ENCODE measurements at regions not wholly inside any gene's neighbourhood (a gene's known extent, or its start where the extent isn't known, plus 50 kb on each side); places are given as distances from the start of the nearest gene placed in this dataset.

DNA sequence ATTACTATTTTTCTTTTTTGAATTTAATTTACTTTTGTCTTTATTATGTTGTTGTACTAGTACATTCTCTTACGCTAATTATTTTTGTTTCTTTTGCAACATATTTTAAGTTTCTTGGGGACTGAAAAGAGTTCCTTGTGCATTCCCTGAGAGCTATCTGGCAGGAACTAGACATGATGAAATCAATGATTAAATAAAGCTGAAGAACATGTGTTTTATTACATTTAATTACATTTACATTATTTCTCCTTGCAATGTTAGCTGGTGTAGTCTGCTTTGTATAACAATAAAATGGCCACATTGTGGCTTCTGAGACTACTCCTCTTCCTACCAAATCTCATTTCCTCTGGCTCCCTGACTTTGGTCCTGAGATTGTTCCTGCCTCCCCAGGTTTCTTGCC lies 244.9 kb downstream of the NDFIP2 start:
- Histone ChIP-seq H3K9me3 (no peaks in the 10 kb centered on the region), H3K4me3 (no peak overlapping the region), H3K36me3 (no peaks in the 10 kb centered on the region), H3K27me3 (no peaks in the 10 kb centered on the region), H3K27ac (replicated peaks in 1 of 4) (no peak overlapping the region), H3K4me1 (peaks cover 11 to 20% (median 18%) of the 10 kb centered on the region in 4 donors)
- intact Hi-C loops (cut with DNase I), result no loop called here
- no peak for DNase-seq (ENCODE audit: extremely low spot score)
- TF ChIP-seq EP300 (IDR thresholded peaks at IDR 0.05), result no peak
- TF ChIP-seq, protein P1, sequence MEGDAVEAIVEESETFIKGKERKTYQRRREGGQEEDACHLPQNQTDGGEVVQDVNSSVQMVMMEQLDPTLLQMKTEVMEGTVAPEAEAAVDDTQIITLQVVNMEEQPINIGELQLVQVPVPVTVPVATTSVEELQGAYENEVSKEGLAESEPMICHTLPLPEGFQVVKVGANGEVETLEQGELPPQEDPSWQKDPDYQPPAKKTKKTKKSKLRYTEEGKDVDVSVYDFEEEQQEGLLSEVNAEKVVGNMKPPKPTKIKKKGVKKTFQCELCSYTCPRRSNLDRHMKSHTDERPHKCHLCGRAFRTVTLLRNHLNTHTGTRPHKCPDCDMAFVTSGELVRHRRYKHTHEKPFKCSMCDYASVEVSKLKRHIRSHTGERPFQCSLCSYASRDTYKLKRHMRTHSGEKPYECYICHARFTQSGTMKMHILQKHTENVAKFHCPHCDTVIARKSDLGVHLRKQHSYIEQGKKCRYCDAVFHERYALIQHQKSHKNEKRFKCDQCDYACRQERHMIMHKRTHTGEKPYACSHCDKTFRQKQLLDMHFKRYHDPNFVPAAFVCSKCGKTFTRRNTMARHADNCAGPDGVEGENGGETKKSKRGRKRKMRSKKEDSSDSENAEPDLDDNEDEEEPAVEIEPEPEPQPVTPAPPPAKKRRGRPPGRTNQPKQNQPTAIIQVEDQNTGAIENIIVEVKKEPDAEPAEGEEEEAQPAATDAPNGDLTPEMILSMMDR (IDR thresholded peaks at IDR 0.05), result no peak
- TF ChIP-seq POLR2AphosphoS5 (IDR thresholded peaks at IDR 0.05), result no peak
- no peak for TF ChIP-seq POLR2A (IDR thresholded peaks at IDR 0.05; ENCODE audit: low read depth)
- 83% methylated on average over 1 of the region's 1 CpG for WGBS

DNA sequence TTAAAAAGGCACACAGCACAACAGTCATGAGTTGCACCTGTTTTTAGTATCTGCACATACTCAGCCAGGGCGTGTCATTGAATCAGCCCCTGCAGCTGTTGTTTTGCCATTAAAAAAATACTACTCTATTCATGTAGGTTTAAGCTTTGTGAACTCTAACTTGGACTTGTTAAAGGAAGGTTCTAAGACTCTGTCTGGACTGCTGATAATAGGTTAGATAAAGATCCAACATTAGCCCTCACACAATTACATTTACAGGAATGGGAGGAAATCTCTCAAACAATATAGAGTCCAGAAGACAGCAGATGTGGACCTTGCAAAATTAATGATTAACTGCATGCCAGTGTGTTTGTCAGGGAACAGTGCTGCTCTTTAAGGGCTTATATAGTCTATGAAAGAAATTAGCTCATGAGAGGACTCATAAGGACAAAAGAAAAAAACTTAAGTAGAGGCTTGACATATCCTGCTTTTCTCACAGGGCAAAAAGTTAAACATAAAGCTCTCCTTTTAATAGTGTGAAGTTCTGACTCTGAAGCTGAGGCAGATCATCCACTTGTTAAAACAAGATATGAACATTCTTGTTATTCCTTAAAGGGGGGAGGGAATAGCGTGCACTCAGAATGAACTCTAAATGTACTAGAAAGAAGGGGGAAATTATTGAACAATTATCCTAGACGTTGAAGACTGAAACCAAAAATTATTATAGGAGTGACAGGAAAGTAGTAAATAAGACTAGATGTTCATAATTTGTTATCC lies 243.6 kb downstream of the NDFIP2 start:
- no peak for DNase-seq (ENCODE audit: extremely low spot score)
- Histone ChIP-seq H3K4me1 (peaks cover 11 to 20% (median 18%) of the 10 kb centered on the region in 4 donors), H3K27ac (replicated peaks in 1 of 4) (no peak overlapping the region), H3K4me3 (no peak overlapping the region), H3K36me3 (no peaks in the 10 kb centered on the region), H3K27me3 (no peaks in the 10 kb centered on the region), H3K9me3 (no peaks in the 10 kb centered on the region)
- TF ChIP-seq POLR2A (IDR thresholded peaks at IDR 0.05; ENCODE audit: low read depth), result no peak
- TF ChIP-seq POLR2AphosphoS5 (IDR thresholded peaks at IDR 0.05), result no peak
- TF ChIP-seq, protein P1 (IDR thresholded peaks at IDR 0.05), result no peak
- TF ChIP-seq EP300 (IDR thresholded peaks at IDR 0.05), result no peak
- intact Hi-C loops (cut with DNase I), result no loop called here
- WGBS, result 68% methylated on average over 3 of the region's 3 CpGs

DNA sequence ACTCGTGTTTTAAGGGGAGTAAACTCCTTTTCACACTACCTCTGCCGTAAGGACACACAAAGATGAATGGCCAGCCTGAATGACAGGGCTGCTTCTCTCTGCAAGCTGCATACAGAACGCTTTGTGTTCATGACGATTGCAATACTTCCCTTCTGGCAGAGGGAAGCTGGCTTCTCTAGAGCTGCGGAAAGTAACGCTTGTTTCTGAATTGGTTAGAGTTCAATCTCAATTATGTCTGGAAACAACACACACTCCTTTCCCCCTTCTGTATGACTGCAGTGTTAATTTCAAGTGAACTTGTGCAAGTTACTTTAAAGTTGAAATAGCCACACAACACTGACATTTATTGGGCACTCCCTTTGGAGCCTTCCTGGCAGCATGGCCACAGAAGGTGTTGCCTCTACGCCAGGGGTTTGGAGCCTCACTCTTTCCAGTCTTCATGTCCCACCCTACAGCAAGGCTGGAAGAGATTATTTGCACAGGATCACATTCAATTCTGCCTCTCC lies 242.6 kb downstream of the NDFIP2 start:
- Histone ChIP-seq H3K9me3 (no peaks in the 10 kb centered on the region), H3K4me1 (peaks cover 11 to 20% (median 18%) of the 10 kb centered on the region in 4 donors), H3K4me3 (no peak overlapping the region), H3K27me3 (no peaks in the 10 kb centered on the region), H3K36me3 (no peaks in the 10 kb centered on the region), H3K27ac (replicated peaks in 1 of 4) (no peak overlapping the region)
- 43% methylated on average over 7 of the region's 7 CpGs for WGBS
- intact Hi-C loops (cut with DNase I), result no loop called here
- DNase-seq (ENCODE audit: extremely low spot score), result no peak
- TF ChIP-seq POLR2AphosphoS5 (IDR thresholded peaks at IDR 0.05), result peak in 1 of 2 donors; percentile 24
- TF ChIP-seq, protein P1 (IDR thresholded peaks at IDR 0.05), result no peak

DNA sequence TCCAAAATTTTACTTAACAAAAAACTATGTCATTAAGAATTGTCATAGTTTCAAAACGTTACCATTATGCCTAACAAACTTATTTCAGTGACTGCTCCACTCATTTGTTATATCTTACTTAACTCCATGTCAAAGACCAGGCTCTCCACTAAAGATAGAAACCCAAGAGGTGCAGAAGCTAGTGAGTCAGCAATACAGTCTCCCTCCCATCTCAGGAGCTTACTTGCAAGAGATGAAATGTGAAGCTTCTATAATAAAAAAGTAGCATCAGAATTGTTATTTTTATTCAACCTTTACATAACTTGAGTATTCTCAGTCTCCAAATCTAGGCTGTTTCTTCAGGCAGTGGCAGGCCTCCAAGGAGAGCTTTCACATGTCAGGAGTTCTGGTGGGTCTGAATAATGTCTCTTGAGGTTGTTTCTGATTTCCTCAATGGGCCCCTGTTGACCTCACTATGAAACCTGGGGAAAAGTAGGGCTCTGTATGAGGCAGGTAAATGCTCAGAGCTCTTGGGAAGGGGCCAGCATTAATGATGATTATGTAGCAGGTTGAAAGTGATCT lies 242.0 kb downstream of the NDFIP2 start:
- Histone ChIP-seq H3K27me3 (no peaks in the 10 kb centered on the region), H3K27ac (replicated peaks in 1 of 4) (no peak overlapping the region), H3K9me3 (no peaks in the 10 kb centered on the region), H3K36me3 (no peaks in the 10 kb centered on the region), H3K4me3 (no peak overlapping the region), H3K4me1 (peaks cover 11 to 20% (median 18%) of the 10 kb centered on the region in 4 donors)
- 29% methylated on average over 1 of the region's 1 CpG for WGBS
- intact Hi-C loops (cut with DNase I), result no loop called here
- TF ChIP-seq, protein P1 (IDR thresholded peaks at IDR 0.05), result no peak
- TF ChIP-seq EP300 (IDR thresholded peaks at IDR 0.05) (no peak), POLR2A (IDR thresholded peaks at IDR 0.05; ENCODE audit: low read depth) (no peak), POLR2AphosphoS5 (IDR thresholded peaks at IDR 0.05) (no peak)
- no peak for DNase-seq (ENCODE audit: extremely low spot score)

All from esophagus muscularis mucosa (tissue), 4 donors.